Activated CD8-positive, alpha-beta T cell treated with anti-CD3 and anti-CD28 coated beads for 36 hours (primary cell): ENCODE measurements at regions not wholly inside any gene's neighbourhood (a gene's known extent, or its start where the extent isn't known, plus 50 kb on each side); places are given as distances from the start of the nearest gene placed in this dataset.

Source experiments
- ATAC-seq: fragments of 200-7000 bp; cut with Tn5 transposase; one replicate; pipeline ENCODE4 v1.10.0; 2021; ENCODE audit warnings: mild to moderate bottlenecking, moderate library complexity
- CTCF ChIA-PET: fragments of 350-600 bp; sonication (Branson Sonifier 250); formaldehyde crosslinking; loops from one replicate; lab custom pipeline; 2021; ENCODE audit warnings: antibody characterized with exemption; lab: Charles Lee
- POLR2A ChIA-PET: fragments of 350-600 bp; sonication (Branson Sonifier 250); formaldehyde crosslinking; loops from one replicate; lab custom pipeline; 2021; ENCODE audit warnings: antibody characterized with exemption; lab: Charles Lee
- DNase-seq: peaks from one replicate; pipeline ENCODE4 v3.0.0-alpha.2; 2020
- H3K27ac Mint-ChIP-seq: one replicate; pipeline ENCODE4 v1.8.0; 2021; ENCODE audit warnings: mild to moderate bottlenecking, mixed read lengths
- H3K27me3 Mint-ChIP-seq: one replicate; pipeline ENCODE4 v1.8.0; 2021; ENCODE audit warnings: mixed read lengths
- H3K36me3 Mint-ChIP-seq: one replicate; pipeline ENCODE4 v1.8.0; 2021; ENCODE audit warnings: low read depth, mixed read lengths
- H3K4me1 Mint-ChIP-seq: one replicate; pipeline ENCODE4 v1.8.0; 2021; ENCODE audit warnings: low read depth, mixed read lengths
- H3K4me3 Mint-ChIP-seq: one replicate; pipeline ENCODE4 v1.8.0; 2021; ENCODE audit warnings: mild to moderate bottlenecking, moderate library complexity, mixed read lengths
- H3K9me3 Mint-ChIP-seq: one replicate; pipeline ENCODE4 v1.8.0; 2021; ENCODE audit warnings: mixed read lengths
- CTCF ChIP-seq: fragments of 200-600 bp; IDR thresholded peaks from one replicate; pipeline ENCODE4 v1.8.0; 2022; ENCODE audit warnings: antibody characterized with exemption, mild to moderate bottlenecking
- intact Hi-C: fragments of 100-400 bp; cut with micrococcal nuclease; formaldehyde crosslinking; loops from one replicate; pipeline ENCODE4 v1.10.0; 2022

- Mint-ChIP-seq H3K4me3 (no peak overlapping the region), H3K4me1 (no peaks in the 10 kb centered on the region), H3K9me3 (peaks cover under 1% of the 10 kb centered on the region), H3K27ac (no peak overlapping the region), H3K36me3 (peaks cover under 1% of the 10 kb centered on the region), H3K27me3 (no peaks in the 10 kb centered on the region)
- POLR2A ChIA-PET: no interaction called here
- intact Hi-C loops: no loop called here
- ATAC-seq (no peak), DNase-seq (no peak)
- TF ChIP-seq CTCF: no peak
- CTCF ChIA-PET: no interaction called here
Measured at GRCh38 chr2:185967335-185967734, 228.7 kb downstream of the FSIP2 start.

- Mint-ChIP-seq H3K27me3 (no peaks in the 10 kb centered on the region), H3K27ac (no peak overlapping the region), H3K36me3 (peaks cover 6% of the 10 kb centered on the region), H3K4me3 (no peak overlapping the region), H3K4me1 (no peaks in the 10 kb centered on the region), H3K9me3 (peaks cover 7% of the 10 kb centered on the region)
- ATAC-seq (no peak), DNase-seq (no peak)
- ChIA-PET CTCF (no interaction called here), POLR2A (no interaction called here)
- intact Hi-C loops: no loop called here
- TF ChIP-seq CTCF: no peak
Measured at GRCh38 chr2:185970148-185970852, 231.7 kb downstream of the FSIP2 start.

GRCh38 chr2:185978634-185979407, 240.2 kb downstream of the FSIP2 start:
- Mint-ChIP-seq H3K4me3 (no peak overlapping the region), H3K4me1 (no peaks in the 10 kb centered on the region), H3K9me3 (peaks cover 5% of the 10 kb centered on the region), H3K27ac (no peak overlapping the region), H3K36me3 (peaks cover 2% of the 10 kb centered on the region), H3K27me3 (no peaks in the 10 kb centered on the region)
- ChIA-PET CTCF (no interaction called here), POLR2A (no interaction called here)
- DNase-seq: no peak
- no peak for ATAC-seq
- TF ChIP-seq CTCF: no peak
- intact Hi-C loops: no loop called here

- POLR2A ChIA-PET: no interaction called here
Measured at GRCh38 chr2:185979546-185980071, 241.0 kb downstream of the FSIP2 start.

More at GRCh38 chr2:185979546-185980071, 241.0 kb downstream of the FSIP2 start:
- intact Hi-C loops: no loop called here
- Mint-ChIP-seq H3K9me3 (peaks cover 4% of the 10 kb centered on the region), H3K4me1 (no peaks in the 10 kb centered on the region), H3K27me3 (no peaks in the 10 kb centered on the region), H3K4me3 (no peak overlapping the region), H3K27ac (no peak overlapping the region), H3K36me3 (no peaks in the 10 kb centered on the region)
- ATAC-seq: peak; percentile 71
- peak; percentile 16 for DNase-seq
- CTCF ChIA-PET: no interaction called here
- no peak for TF ChIP-seq CTCF
